ENCODE measurements at regions not wholly inside any gene's neighbourhood (a gene's known extent, or its start where the extent isn't known, plus 50 kb on each side); places are given as distances from the start of the nearest gene placed in this dataset.
A peak's percentile ranks its signal among the peaks of the same experiment; 100 is the strongest.

GRCh38 chr2:240250985-240251847 is 110.8 kb upstream of the OTOS start:
- WGBS (ENCODE audit: extremely low coverage, insufficient coverage, insufficient read length) = no CpG with 5 or more reads among the region's 32 CpGs
- Histone ChIP-seq H3K4me1 (ENCODE audit: control insufficient read depth in 1 of 2, insufficient read depth in 2 of 2, low read length in 2 of 2) (peaks cover 41 to 42% of the 10 kb centered on the region in 2 experiments), H3K4me3 (ENCODE audit: low read depth, low read length) (no peak overlapping the region), H4K8ac (ENCODE audit: low read depth, low read length) (peak overlapping the region; percentile 67), H3K9me3 (ENCODE audit: insufficient read depth, low read depth, low read length) (peaks cover 2% of the 10 kb centered on the region), H3K14ac (ENCODE audit: low read length) (peak overlapping the region; percentile 52), H3K27me3 (ENCODE audit: insufficient read depth, low read length) (no peaks in the 10 kb centered on the region), H3K23ac (ENCODE audit: low read length) (no peak overlapping the region), H3K4ac (ENCODE audit: low read depth, low read length) (peak overlapping the region; percentile 4), H3K79me1 (ENCODE audit: low read length) (peaks cover 43% of the 10 kb centered on the region), H2AK5ac (ENCODE audit: low read length) (peak overlapping the region; percentile 44), H4K91ac (ENCODE audit: low read depth, low read length) (peak overlapping the region; percentile 84), H3K9ac (ENCODE audit: low read length) (no peak overlapping the region), H3K4me2 (ENCODE audit: low read length) (no peak overlapping the region), H3K36me3 (ENCODE audit: control insufficient read depth in 1 of 2, insufficient read depth in 2 of 2, low read length in 2 of 2) (no peaks in the 10 kb centered on the region), H3K18ac (ENCODE audit: low read length) (peak overlapping the region; percentile 73), H3K79me2 (ENCODE audit: control insufficient read depth, insufficient read depth, low read length, poor library complexity) (peaks cover 2% of the 10 kb centered on the region), H2BK120ac (ENCODE audit: insufficient read depth, low read length, poor library complexity) (peak overlapping the region; percentile 66), H4K12ac (ENCODE audit: low read depth, low read length) (peak overlapping the region; percentile 2), H3K27ac (ENCODE audit: low read depth, low read length) (peak overlapping the region; percentile 29), H2BK5ac (ENCODE audit: low read depth, low read length, poor library complexity) (peak overlapping the region; percentile 37), H2BK12ac (ENCODE audit: low read length) (peak overlapping the region; percentile 53), H2AFZ (ENCODE audit: insufficient read depth, low read length, poor library complexity) (peak overlapping the region; percentile 32)
- peak; percentile 96 to 97 for DNase-seq

- Histone ChIP-seq H3K27me3 (ENCODE audit: insufficient read depth, low read length) (no peaks in the 10 kb centered on the region), H2BK120ac (ENCODE audit: insufficient read depth, low read length, poor library complexity) (peak overlapping the region; percentile 66), H2AFZ (ENCODE audit: insufficient read depth, low read length, poor library complexity) (no peak overlapping the region), H2BK5ac (ENCODE audit: low read depth, low read length, poor library complexity) (peak overlapping the region; percentile 7), H3K4me1 (ENCODE audit: control insufficient read depth in 1 of 2, insufficient read depth in 2 of 2, low read length in 2 of 2) (peaks cover 47 to 48% of the 10 kb centered on the region in 2 experiments), H4K8ac (ENCODE audit: low read depth, low read length) (no peak overlapping the region), H4K12ac (ENCODE audit: low read depth, low read length) (no peak overlapping the region), H3K4me2 (ENCODE audit: low read length) (no peak overlapping the region), H3K27ac (ENCODE audit: low read depth, low read length) (no peak overlapping the region), H3K9me3 (ENCODE audit: insufficient read depth, low read depth, low read length) (peaks cover 2% of the 10 kb centered on the region), H2AK5ac (ENCODE audit: low read length) (peak overlapping the region; percentile 32), H3K14ac (ENCODE audit: low read length) (peak overlapping the region; percentile 13), H3K9ac (ENCODE audit: low read length) (no peak overlapping the region), H3K79me2 (ENCODE audit: control insufficient read depth, insufficient read depth, low read length, poor library complexity) (peaks cover 4% of the 10 kb centered on the region), H4K91ac (ENCODE audit: low read depth, low read length) (peak overlapping the region; percentile 84), H3K4ac (ENCODE audit: low read depth, low read length) (no peak overlapping the region), H3K23ac (ENCODE audit: low read length) (no peak overlapping the region), H2BK12ac (ENCODE audit: low read length) (peak overlapping the region; percentile 30), H3K4me3 (ENCODE audit: low read depth, low read length) (no peak overlapping the region), H3K18ac (ENCODE audit: low read length) (no peak overlapping the region), H3K36me3 (ENCODE audit: control insufficient read depth in 1 of 2, insufficient read depth in 2 of 2, low read length in 2 of 2) (no peaks in the 10 kb centered on the region), H3K79me1 (ENCODE audit: low read length) (peaks cover 47% of the 10 kb centered on the region)
- no CpG with 5 or more reads among the region's 6 CpGs for WGBS (ENCODE audit: extremely low coverage, insufficient coverage, insufficient read length)
- no peak for DNase-seq
These were observed 111.4 kb upstream of the OTOS start for GRCh38 chr2:240251848-240252190.

- H3K4me2 ChIP-seq (ENCODE audit: low read length) = no peak overlapping the region
- no peak overlapping the region for H4K8ac ChIP-seq (ENCODE audit: low read depth, low read length)
- H3K9me3 ChIP-seq (ENCODE audit: insufficient read depth, low read depth, low read length) = peaks cover 3% of the 10 kb centered on the region
- H3K9ac ChIP-seq (ENCODE audit: low read length) = no peak overlapping the region
- H3K4ac ChIP-seq (ENCODE audit: low read depth, low read length) = no peak overlapping the region
- no peak overlapping the region for H2BK5ac ChIP-seq (ENCODE audit: low read depth, low read length, poor library complexity)
- peaks cover 4% of the 10 kb centered on the region for H3K79me2 ChIP-seq (ENCODE audit: control insufficient read depth, insufficient read depth, low read length, poor library complexity)
- H4K91ac ChIP-seq (ENCODE audit: low read depth, low read length) = peak overlapping the region; percentile 52
- H3K79me1 ChIP-seq (ENCODE audit: low read length) = peaks cover 52% of the 10 kb centered on the region
- peaks cover 47 to 51% of the 10 kb centered on the region in 2 experiments for H3K4me1 ChIP-seq (ENCODE audit: control insufficient read depth in 1 of 2, insufficient read depth in 2 of 2, low read length in 2 of 2)
- peak overlapping the region; percentile 40 for H2AK5ac ChIP-seq (ENCODE audit: low read length)
- no peak overlapping the region for H3K4me3 ChIP-seq (ENCODE audit: low read depth, low read length)
- H2BK120ac ChIP-seq (ENCODE audit: insufficient read depth, low read length, poor library complexity) = peak overlapping the region; percentile 1
- no peak overlapping the region for H4K12ac ChIP-seq (ENCODE audit: low read depth, low read length)
- DNase-seq = no peak
- H3K23ac ChIP-seq (ENCODE audit: low read length) = no peak overlapping the region
- H3K36me3 ChIP-seq (ENCODE audit: control insufficient read depth in 1 of 2, insufficient read depth in 2 of 2, low read length in 2 of 2) = no peaks in the 10 kb centered on the region
- no peaks in the 10 kb centered on the region for H3K27me3 ChIP-seq (ENCODE audit: insufficient read depth, low read length)
- peak overlapping the region; percentile 21 for H3K14ac ChIP-seq (ENCODE audit: low read length)
- no peak overlapping the region for H2AFZ ChIP-seq (ENCODE audit: insufficient read depth, low read length, poor library complexity)
- H3K27ac ChIP-seq (ENCODE audit: low read depth, low read length) = no peak overlapping the region
- WGBS (ENCODE audit: extremely low coverage, insufficient coverage, insufficient read length) = no CpG with 5 or more reads among the region's 20 CpGs
- no peak overlapping the region for H2BK12ac ChIP-seq (ENCODE audit: low read length)
- H3K18ac ChIP-seq (ENCODE audit: low read length) = peak overlapping the region; percentile 13
These were observed 111.9 kb upstream of the OTOS start for GRCh38 chr2:240252191-240252871.

- Histone ChIP-seq H2BK120ac (ENCODE audit: insufficient read depth, low read length, poor library complexity) (peak overlapping the region; percentile 1), H3K4me2 (ENCODE audit: low read length) (no peak overlapping the region), H3K36me3 (ENCODE audit: control insufficient read depth in 1 of 2, insufficient read depth in 2 of 2, low read length in 2 of 2) (no peaks in the 10 kb centered on the region), H2BK12ac (ENCODE audit: low read length) (peak overlapping the region; percentile 17), H3K79me1 (ENCODE audit: low read length) (peaks cover 54% of the 10 kb centered on the region), H3K4me1 (ENCODE audit: control insufficient read depth in 1 of 2, insufficient read depth in 2 of 2, low read length in 2 of 2) (peaks cover 47 to 51% of the 10 kb centered on the region in 2 experiments), H3K18ac (ENCODE audit: low read length) (peak overlapping the region; percentile 12), H2BK5ac (ENCODE audit: low read depth, low read length, poor library complexity) (peak overlapping the region; percentile 34), H3K27me3 (ENCODE audit: insufficient read depth, low read length) (no peaks in the 10 kb centered on the region), H3K9me3 (ENCODE audit: insufficient read depth, low read depth, low read length) (peaks cover 6% of the 10 kb centered on the region), H3K14ac (ENCODE audit: low read length) (peak overlapping the region; percentile 21), H3K23ac (ENCODE audit: low read length) (no peak overlapping the region), H3K4me3 (ENCODE audit: low read depth, low read length) (no peak overlapping the region), H4K12ac (ENCODE audit: low read depth, low read length) (no peak overlapping the region), H3K4ac (ENCODE audit: low read depth, low read length) (no peak overlapping the region), H4K8ac (ENCODE audit: low read depth, low read length) (no peak overlapping the region), H2AFZ (ENCODE audit: insufficient read depth, low read length, poor library complexity) (no peak overlapping the region), H4K91ac (ENCODE audit: low read depth, low read length) (peak overlapping the region; percentile 52), H3K9ac (ENCODE audit: low read length) (no peak overlapping the region), H3K79me2 (ENCODE audit: control insufficient read depth, insufficient read depth, low read length, poor library complexity) (peaks cover 4% of the 10 kb centered on the region), H2AK5ac (ENCODE audit: low read length) (peak overlapping the region; percentile 0), H3K27ac (ENCODE audit: low read depth, low read length) (no peak overlapping the region)
- no CpG with 5 or more reads among the region's 15 CpGs for WGBS (ENCODE audit: extremely low coverage, insufficient coverage, insufficient read length)
- no peak for DNase-seq
These were observed 112.5 kb upstream of the OTOS start for GRCh38 chr2:240252872-240253511.
